ENCODE measurements at regions not wholly inside any gene's neighbourhood (a gene's known extent, or its start where the extent isn't known, plus 50 kb on each side); places are given as distances from the start of the nearest gene placed in this dataset.

DNA sequence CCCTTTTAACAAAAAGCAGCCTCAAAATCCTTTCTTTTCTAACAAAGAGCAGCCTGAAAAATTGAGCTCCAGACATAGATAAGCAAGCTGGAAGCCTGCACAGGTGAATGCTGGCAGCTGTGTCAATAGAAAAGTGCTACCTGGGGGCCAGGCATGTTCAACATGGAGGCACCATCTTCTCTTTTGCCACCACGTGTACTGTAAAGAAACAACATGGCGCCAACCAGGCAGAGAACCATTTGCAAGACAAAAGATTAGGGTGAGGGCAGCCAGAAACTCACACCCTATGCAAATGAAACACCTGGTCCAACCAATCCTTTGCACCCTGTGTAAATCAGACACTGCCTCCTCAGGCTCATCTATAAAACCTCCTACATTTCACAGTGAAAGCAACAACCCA is 96.0 kb downstream of the ACTL7B start:
- peaks cover 0 to 3% (median 0%) of the 10 kb centered on the region in 3 donors for H3K9me3 Mint-ChIP-seq
- H3K9me3 ChIP-seq: no peaks in the 10 kb centered on the region
- ATAC-seq (replicated peaks in 1 of 4) (no peak), DNase-seq (no peak)
- ChIA-PET CTCF (no interaction called here), POLR2A (no interaction called here)
- H3K27ac ChIP-seq (ENCODE audit: low read length): no peak overlapping the region
- H3K4me3 Mint-ChIP-seq: no peak overlapping the region
- peaks cover 0 to 1% (median 0%) of the 10 kb centered on the region in 3 donors for H3K4me1 Mint-ChIP-seq
- H3K4me3 ChIP-seq (ENCODE audit: control insufficient read depth in 1 of 2, extremely low read depth in 1 of 2, low read length in 1 of 2): no peak overlapping the region
- no peaks in the 10 kb centered on the region for H3K36me3 ChIP-seq (ENCODE audit: control insufficient read depth in 2 of 2, extremely low read depth in 1 of 2, insufficient read depth in 1 of 2, low read length in 1 of 2)
- H3K36me3 Mint-ChIP-seq: no peaks in the 10 kb centered on the region
- no peak overlapping the region for H3K27ac Mint-ChIP-seq
- H3K4me1 ChIP-seq (ENCODE audit: control insufficient read depth in 1 of 2, extremely low read depth in 1 of 2, insufficient read depth in 2 of 2, low read length in 2 of 2): no peaks in the 10 kb centered on the region
- H3K27me3 Mint-ChIP-seq: peaks cover 0 to 4% of the 10 kb centered on the region in 2 donors
- peaks cover 0 to 6% of the 10 kb centered on the region in 2 experiments for H3K27me3 ChIP-seq (replicated peaks in 1 of 2; ENCODE audit: control insufficient read depth in 2 of 2, extremely low read depth in 1 of 2, insufficient read depth in 2 of 2, low read length in 1 of 2)
- WGBS (ENCODE audit: insufficient coverage): 66% methylated on average over 2 of the region's 2 CpGs

DNA sequence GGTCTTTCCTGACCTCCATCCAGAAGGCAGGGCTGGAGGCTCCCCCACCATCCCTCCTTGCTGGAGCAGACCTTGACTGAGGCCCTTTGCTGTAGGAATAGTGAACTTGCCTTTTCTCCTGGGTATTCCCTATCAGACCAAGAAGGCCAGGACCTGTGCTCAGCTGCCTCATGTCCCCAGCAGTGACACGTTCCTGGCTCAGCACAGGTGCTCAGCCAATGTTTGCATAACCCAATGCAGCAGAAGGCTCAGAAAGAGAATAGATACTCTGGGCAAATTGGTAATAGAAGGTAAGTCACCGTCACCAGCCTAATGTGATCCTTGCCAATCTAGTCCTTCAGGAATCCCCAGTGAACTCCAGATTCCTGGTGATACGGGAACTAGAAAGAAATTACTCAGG is 96.4 kb downstream of the ACTL7B start:
- no peak for ATAC-seq (replicated peaks in 1 of 4)
- Mint-ChIP-seq H3K4me1 (peaks cover 0 to 1% (median 0%) of the 10 kb centered on the region in 3 donors), H3K36me3 (no peaks in the 10 kb centered on the region), H3K27ac (no peak overlapping the region), H3K27me3 (peaks cover 0 to 4% of the 10 kb centered on the region in 2 donors), H3K9me3 (peaks cover 0 to 3% (median 0%) of the 10 kb centered on the region in 3 donors), H3K4me3 (no peak overlapping the region)
- Histone ChIP-seq H3K27me3 (replicated peaks in 1 of 2; ENCODE audit: control insufficient read depth in 2 of 2, extremely low read depth in 1 of 2, insufficient read depth in 2 of 2, low read length in 1 of 2) (peaks cover 0 to 6% of the 10 kb centered on the region in 2 experiments), H3K36me3 (ENCODE audit: control insufficient read depth in 2 of 2, extremely low read depth in 1 of 2, insufficient read depth in 1 of 2, low read length in 1 of 2) (no peaks in the 10 kb centered on the region), H3K27ac (ENCODE audit: low read length) (no peak overlapping the region), H3K4me1 (ENCODE audit: control insufficient read depth in 1 of 2, extremely low read depth in 1 of 2, insufficient read depth in 2 of 2, low read length in 2 of 2) (no peaks in the 10 kb centered on the region), H3K4me3 (ENCODE audit: control insufficient read depth in 1 of 2, extremely low read depth in 1 of 2, low read length in 1 of 2) (no peak overlapping the region), H3K9me3 (no peaks in the 10 kb centered on the region)
- ChIA-PET CTCF (no interaction called here), POLR2A (no interaction called here)
- WGBS (ENCODE audit: insufficient coverage): 38% methylated on average over 1 of the region's 3 CpGs
- DNase-seq: no peak

DNA sequence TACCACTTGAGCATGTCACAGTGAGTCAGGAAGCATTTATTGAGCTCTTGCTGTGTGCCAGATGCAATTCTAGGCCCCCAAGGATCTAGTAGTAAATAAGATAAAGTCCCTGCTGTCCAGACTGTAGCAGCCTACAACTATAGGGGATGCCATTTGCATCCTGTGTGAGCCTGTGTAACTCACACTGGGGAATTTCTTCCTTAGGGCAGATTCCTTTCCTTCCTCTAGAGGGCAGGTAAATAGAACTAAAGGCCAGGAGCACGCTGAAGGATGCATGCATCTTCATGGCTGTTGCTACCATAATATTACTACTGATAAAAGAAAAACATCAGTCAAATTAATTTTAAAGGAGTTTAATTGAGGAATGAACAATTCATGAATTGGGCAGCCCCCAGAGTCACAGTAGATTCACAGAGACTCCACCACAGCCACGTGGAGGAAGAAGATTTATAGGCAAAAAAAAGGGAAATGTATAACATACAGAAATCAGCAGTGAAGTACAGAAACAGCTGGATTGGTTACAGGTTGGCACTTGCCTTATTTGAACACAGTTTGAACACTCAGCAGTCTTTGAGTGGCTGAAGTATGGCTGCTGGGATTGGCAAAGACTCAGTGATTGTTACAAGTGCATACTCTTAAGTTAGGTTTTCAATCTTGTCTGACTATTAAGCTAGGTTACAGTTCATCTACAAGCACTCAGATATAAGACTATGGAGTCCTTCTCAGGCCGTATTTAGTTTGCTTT is 98.9 kb downstream of the ACTL7B start:
- 75% methylated on average over 1 of the region's 3 CpGs for WGBS (ENCODE audit: insufficient coverage)
- H3K4me1 Mint-ChIP-seq: peaks cover 0 to 1% (median 0%) of the 10 kb centered on the region in 3 donors
- Histone ChIP-seq H3K27me3 (replicated peaks in 1 of 2; ENCODE audit: control insufficient read depth in 2 of 2, extremely low read depth in 1 of 2, insufficient read depth in 2 of 2, low read length in 1 of 2) (peaks cover 0 to 5% of the 10 kb centered on the region in 2 experiments), H3K9me3 (no peaks in the 10 kb centered on the region), H3K27ac (ENCODE audit: low read length) (no peak overlapping the region), H3K4me3 (ENCODE audit: control insufficient read depth in 1 of 2, extremely low read depth in 1 of 2, low read length in 1 of 2) (no peak overlapping the region), H3K4me1 (ENCODE audit: control insufficient read depth in 1 of 2, extremely low read depth in 1 of 2, insufficient read depth in 2 of 2, low read length in 2 of 2) (no peaks in the 10 kb centered on the region), H3K36me3 (ENCODE audit: control insufficient read depth in 2 of 2, extremely low read depth in 1 of 2, insufficient read depth in 1 of 2, low read length in 1 of 2) (no peaks in the 10 kb centered on the region)
- ATAC-seq (replicated peaks in 1 of 4) (no peak), DNase-seq (no peak)
- ChIA-PET CTCF (no interaction called here), POLR2A (no interaction called here)
- H3K27me3 Mint-ChIP-seq: peaks cover 0 to 4% of the 10 kb centered on the region in 2 donors
- peaks cover 0 to 10% (median 7%) of the 10 kb centered on the region in 3 donors for H3K9me3 Mint-ChIP-seq
- H3K4me3 Mint-ChIP-seq: no peak overlapping the region
- no peak overlapping the region for H3K27ac Mint-ChIP-seq
- no peaks in the 10 kb centered on the region for H3K36me3 Mint-ChIP-seq

DNA sequence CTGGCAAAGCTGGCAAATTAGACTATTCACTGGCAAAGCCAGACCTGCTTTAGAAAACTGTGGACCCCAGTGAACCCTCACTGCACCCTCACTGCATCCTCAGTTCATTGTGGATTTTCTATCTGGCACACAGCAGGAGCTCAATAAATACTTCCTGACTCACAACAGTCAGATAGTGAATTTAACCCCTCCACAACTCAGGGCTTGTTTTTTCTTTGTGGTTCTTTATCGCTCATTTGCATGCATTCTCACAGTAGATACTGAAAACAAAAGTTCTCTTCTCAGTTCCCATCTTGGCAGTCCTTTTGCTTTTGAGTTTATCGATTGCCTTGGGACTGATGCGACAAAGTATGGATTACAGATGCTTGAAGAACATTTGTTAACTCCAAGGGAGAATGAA is 99.8 kb downstream of the ACTL7B start:
- ATAC-seq (replicated peaks in 1 of 4): no peak
- Mint-ChIP-seq H3K27me3 (peaks cover 0 to 4% of the 10 kb centered on the region in 2 donors), H3K4me3 (no peak overlapping the region), H3K27ac (no peak overlapping the region), H3K4me1 (no peaks in the 10 kb centered on the region), H3K9me3 (peaks cover 0 to 10% (median 7%) of the 10 kb centered on the region in 3 donors), H3K36me3 (no peaks in the 10 kb centered on the region)
- no peaks in the 10 kb centered on the region for H3K4me1 ChIP-seq (ENCODE audit: control insufficient read depth in 1 of 2, extremely low read depth in 1 of 2, insufficient read depth in 2 of 2, low read length in 2 of 2)
- POLR2A ChIA-PET: no interaction called here
- no peak overlapping the region for H3K4me3 ChIP-seq (ENCODE audit: control insufficient read depth in 1 of 2, extremely low read depth in 1 of 2, low read length in 1 of 2)
- WGBS (ENCODE audit: insufficient coverage): no CpG with 5 or more reads among the region's 3 CpGs
- DNase-seq: no peak
- H3K27me3 ChIP-seq (replicated peaks in 1 of 2; ENCODE audit: control insufficient read depth in 2 of 2, extremely low read depth in 1 of 2, insufficient read depth in 2 of 2, low read length in 1 of 2): peaks cover 0 to 5% of the 10 kb centered on the region in 2 experiments
- no peaks in the 10 kb centered on the region for H3K36me3 ChIP-seq (ENCODE audit: control insufficient read depth in 2 of 2, extremely low read depth in 1 of 2, insufficient read depth in 1 of 2, low read length in 1 of 2)
- CTCF ChIA-PET: no interaction called here
- no peaks in the 10 kb centered on the region for H3K9me3 ChIP-seq
- no peak overlapping the region for H3K27ac ChIP-seq (ENCODE audit: low read length)

- ChIA-PET POLR2A (no interaction called here), CTCF (no interaction called here)
- H3K4me3 Mint-ChIP-seq: no peak overlapping the region
- Histone ChIP-seq H3K9me3 (no peaks in the 10 kb centered on the region), H3K4me1 (ENCODE audit: control insufficient read depth in 1 of 2, extremely low read depth in 1 of 2, insufficient read depth in 2 of 2, low read length in 2 of 2) (no peaks in the 10 kb centered on the region), H3K4me3 (ENCODE audit: control insufficient read depth in 1 of 2, extremely low read depth in 1 of 2, low read length in 1 of 2) (no peak overlapping the region), H3K36me3 (ENCODE audit: control insufficient read depth in 2 of 2, extremely low read depth in 1 of 2, insufficient read depth in 1 of 2, low read length in 1 of 2) (no peaks in the 10 kb centered on the region), H3K27ac (ENCODE audit: low read length) (no peak overlapping the region), H3K27me3 (replicated peaks in 1 of 2; ENCODE audit: control insufficient read depth in 2 of 2, extremely low read depth in 1 of 2, insufficient read depth in 2 of 2, low read length in 1 of 2) (peaks cover 0 to 2% of the 10 kb centered on the region in 2 experiments)
- no peaks in the 10 kb centered on the region for H3K4me1 Mint-ChIP-seq
- no peaks in the 10 kb centered on the region for H3K36me3 Mint-ChIP-seq
- H3K27ac Mint-ChIP-seq: no peak overlapping the region
- peaks cover 0 to 13% (median 4%) of the 10 kb centered on the region in 3 donors for H3K9me3 Mint-ChIP-seq
- DNase-seq (no peak), ATAC-seq (replicated peaks in 1 of 4) (no peak)
- H3K27me3 Mint-ChIP-seq: no peaks in the 10 kb centered on the region
Observed at GRCh38 chr9:108751369-108751768, 104.4 kb downstream of the ACTL7B start.

DNA sequence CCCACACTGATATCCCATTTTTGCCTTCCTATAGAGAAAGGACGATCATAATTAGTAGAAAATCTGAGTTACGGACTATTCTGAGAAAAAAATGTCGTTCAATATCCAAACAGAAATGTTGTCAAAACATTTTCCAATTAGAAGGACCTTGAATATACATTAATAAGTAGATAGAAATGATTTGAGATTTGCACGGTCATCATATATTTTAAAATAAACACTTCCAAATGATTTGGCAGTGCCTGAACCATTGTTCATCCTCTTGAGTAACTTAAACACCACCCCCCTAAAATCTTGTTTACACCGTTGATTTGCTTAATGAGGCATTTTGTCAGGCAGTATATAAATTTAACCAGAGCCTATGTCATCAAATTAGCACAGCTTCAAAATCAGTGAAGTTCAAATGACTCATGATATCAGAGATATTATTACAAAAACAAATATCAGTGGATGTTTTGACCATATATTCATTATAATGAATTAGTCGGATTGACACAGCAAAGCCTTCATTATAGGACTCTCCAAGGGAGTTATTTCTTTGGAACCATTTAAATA is 105.0 kb downstream of the ACTL7B start:
- Histone ChIP-seq H3K36me3 (ENCODE audit: control insufficient read depth in 2 of 2, extremely low read depth in 1 of 2, insufficient read depth in 1 of 2, low read length in 1 of 2) (no peaks in the 10 kb centered on the region), H3K4me3 (ENCODE audit: control insufficient read depth in 1 of 2, extremely low read depth in 1 of 2, low read length in 1 of 2) (no peak overlapping the region), H3K27me3 (replicated peaks in 1 of 2; ENCODE audit: control insufficient read depth in 2 of 2, extremely low read depth in 1 of 2, insufficient read depth in 2 of 2, low read length in 1 of 2) (peaks cover 0 to 2% of the 10 kb centered on the region in 2 experiments), H3K9me3 (no peaks in the 10 kb centered on the region), H3K27ac (ENCODE audit: low read length) (no peak overlapping the region), H3K4me1 (ENCODE audit: control insufficient read depth in 1 of 2, extremely low read depth in 1 of 2, insufficient read depth in 2 of 2, low read length in 2 of 2) (no peaks in the 10 kb centered on the region)
- H3K27ac Mint-ChIP-seq: no peak overlapping the region
- H3K9me3 Mint-ChIP-seq: peaks cover 0 to 13% (median 4%) of the 10 kb centered on the region in 3 donors
- H3K27me3 Mint-ChIP-seq: no peaks in the 10 kb centered on the region
- POLR2A ChIA-PET: no interaction called here
- DNase-seq (no peak), ATAC-seq (replicated peaks in 1 of 4) (no peak)
- H3K36me3 Mint-ChIP-seq: no peaks in the 10 kb centered on the region
- CTCF ChIA-PET: no interaction called here
- H3K4me3 Mint-ChIP-seq: no peak overlapping the region
- WGBS (ENCODE audit: insufficient coverage): no CpG with 5 or more reads among the region's 6 CpGs
- no peaks in the 10 kb centered on the region for H3K4me1 Mint-ChIP-seq
